Jurkat, Clone E6-1 (cell line): ENCODE measurements at regions not wholly inside any gene's neighbourhood (a gene's known extent, or its start where the extent isn't known, plus 50 kb on each side); places are given as distances from the start of the nearest gene placed in this dataset.

Experiments used
- DNase-seq: peaks from one replicate; pipeline ENCODE4 v3.0.0-alpha.2; 2011; ENCODE audit warnings: low read depth, low spot score
- H3K4me3 ChIP-seq: 2 replicates; pipeline ENCODE4 v1.5.1; 2011; ENCODE audit warnings: mild to moderate bottlenecking, low read length, control low read depth, moderate library complexity

- no peak for DNase-seq
- H3K4me3 ChIP-seq, result no peak overlapping the region
Observed at GRCh38 chr6:132933090-132933489, 118.7 kb downstream of the RPS12 start.

GRCh38 chr6:132934496-132934895, 120.1 kb downstream of the RPS12 start:
- no peak for DNase-seq
- no peak overlapping the region for H3K4me3 ChIP-seq

GRCh38 chr6:132936646-132937045, 122.3 kb downstream of the RPS12 start:
- H3K4me3 ChIP-seq, result no peak overlapping the region
- no peak for DNase-seq

- H3K4me3 ChIP-seq, result no peak overlapping the region
- DNase-seq, result peak; percentile 28
Observed at GRCh38 chr6:132937466-132937906, 123.1 kb downstream of the RPS12 start.

- H3K4me3 ChIP-seq, result no peak overlapping the region
- no peak for DNase-seq
Observed at GRCh38 chr6:132948889-132949288, 134.5 kb downstream of the RPS12 start.

- DNase-seq, result no peak
- no peak overlapping the region for H3K4me3 ChIP-seq
Observed at GRCh38 chr6:132950566-132950965, 136.2 kb downstream of the RPS12 start.

GRCh38 chr6:132952031-132952867, 137.9 kb downstream of the RPS12 start:
- no peak overlapping the region for H3K4me3 ChIP-seq
- no peak for DNase-seq

GRCh38 chr6:132952986-132953385, 138.6 kb downstream of the RPS12 start:
- H3K4me3 ChIP-seq, result no peak overlapping the region
- DNase-seq, result no peak

GRCh38 chr6:132954222-132954621, 139.9 kb downstream of the RPS12 start:
- no peak overlapping the region for H3K4me3 ChIP-seq
- DNase-seq, result no peak

GRCh38 chr6:132954936-132955335, 140.6 kb downstream of the RPS12 start:
- DNase-seq, result no peak
- no peak overlapping the region for H3K4me3 ChIP-seq

GRCh38 chr6:132959639-132960326, 145.4 kb downstream of the RPS12 start:
- DNase-seq, result no peak
- no peak overlapping the region for H3K4me3 ChIP-seq

GRCh38 chr6:132960720-132961119, 146.4 kb downstream of the RPS12 start:
- no peak overlapping the region for H3K4me3 ChIP-seq
- DNase-seq, result no peak

- no peak overlapping the region for H3K4me3 ChIP-seq
- DNase-seq, result no peak
Observed at GRCh38 chr6:132961122-132961521, 146.8 kb downstream of the RPS12 start.

GRCh38 chr6:132961610-132962009, 147.2 kb downstream of the RPS12 start:
- H3K4me3 ChIP-seq, result no peak overlapping the region
- DNase-seq, result no peak

GRCh38 chr6:132962936-132963868, 148.8 kb downstream of the RPS12 start:
- H3K4me3 ChIP-seq, result no peak overlapping the region
- DNase-seq, result peak; percentile 44

- no peak overlapping the region for H3K4me3 ChIP-seq
- no peak for DNase-seq
Observed at GRCh38 chr6:132964101-132964867, 149.9 kb downstream of the RPS12 start.

GRCh38 chr6:132964868-132965382, 150.6 kb downstream of the RPS12 start:
- no peak overlapping the region for H3K4me3 ChIP-seq
- no peak for DNase-seq

- no peak for DNase-seq
- H3K4me3 ChIP-seq, result no peak overlapping the region
Observed at GRCh38 chr6:132967871-132968270, 153.5 kb downstream of the RPS12 start.
